ENCODE measurements at regions not wholly inside any gene's neighbourhood (a gene's known extent, or its start where the extent isn't known, plus 50 kb on each side); places are given as distances from the start of the nearest gene placed in this dataset.
"Not testable (repeated sequence)": the region's sequence is repeated elsewhere in the genome, so short reads cannot be mapped to it uniquely, and the experiment has no call there.

GRCh38 chr4:122100508-122100907 is 51.6 kb upstream of the BLTP1 start:
- DNase-seq: peak; percentile 10

GRCh38 chr4:122099896-122100295 is 52.2 kb upstream of the BLTP1 start:
- DNase-seq: peak; percentile 66

GRCh38 chr4:122091836-122092405 is 60.2 kb upstream of the BLTP1 start:
- DNase-seq: no peak

GRCh38 chr4:122091397-122091796 is 60.7 kb upstream of the BLTP1 start:
- DNase-seq: no peak

DNA sequence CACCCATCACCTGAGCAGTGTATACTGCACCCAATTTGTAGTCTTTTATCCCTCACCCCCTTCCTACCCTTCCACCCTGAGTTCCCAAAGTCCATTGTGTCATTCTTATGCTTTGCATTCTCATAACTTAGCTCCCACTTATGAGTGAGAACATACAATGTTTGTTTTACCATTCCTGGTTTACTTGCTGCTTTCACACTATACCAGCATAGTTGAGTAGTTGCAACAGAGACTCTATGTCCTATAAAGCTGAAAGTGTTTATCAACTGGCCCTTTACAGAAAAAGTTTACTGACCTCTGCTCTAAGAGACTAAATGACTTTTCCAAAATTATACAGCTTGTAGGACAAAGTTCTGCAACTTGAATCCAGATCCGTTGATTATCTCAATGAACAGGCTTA is 61.1 kb upstream of the BLTP1 start:
- DNase-seq: no peak

GRCh38 chr4:122086338-122087065 is 65.6 kb upstream of the BLTP1 start:
- DNase-seq: no peak

- no peak for DNase-seq
These were observed 68.1 kb upstream of the BLTP1 start for GRCh38 chr4:122083989-122084388.

DNA sequence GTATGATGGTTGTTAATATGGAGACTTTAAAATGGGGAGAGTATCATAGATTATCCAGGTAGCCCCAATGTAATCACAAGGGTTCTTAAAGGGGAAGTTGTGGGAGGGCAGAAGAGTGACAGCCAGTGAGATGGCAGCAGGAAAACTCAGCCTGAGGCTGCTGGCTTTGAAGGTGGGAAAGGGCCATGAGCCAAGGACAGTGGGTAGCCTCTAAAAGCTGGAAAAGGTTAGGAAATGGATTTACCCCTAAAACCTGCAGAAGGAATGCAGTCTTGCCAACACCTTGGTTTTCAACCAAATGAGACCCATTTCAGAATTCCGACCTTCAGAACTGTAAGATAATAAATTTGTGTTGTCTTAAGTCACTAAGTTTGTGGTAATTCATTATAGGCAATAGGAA is 68.8 kb upstream of the BLTP1 start:
- no peak for DNase-seq

GRCh38 chr4:122082661-122083060 is 69.5 kb upstream of the BLTP1 start:
- DNase-seq: no peak

DNA sequence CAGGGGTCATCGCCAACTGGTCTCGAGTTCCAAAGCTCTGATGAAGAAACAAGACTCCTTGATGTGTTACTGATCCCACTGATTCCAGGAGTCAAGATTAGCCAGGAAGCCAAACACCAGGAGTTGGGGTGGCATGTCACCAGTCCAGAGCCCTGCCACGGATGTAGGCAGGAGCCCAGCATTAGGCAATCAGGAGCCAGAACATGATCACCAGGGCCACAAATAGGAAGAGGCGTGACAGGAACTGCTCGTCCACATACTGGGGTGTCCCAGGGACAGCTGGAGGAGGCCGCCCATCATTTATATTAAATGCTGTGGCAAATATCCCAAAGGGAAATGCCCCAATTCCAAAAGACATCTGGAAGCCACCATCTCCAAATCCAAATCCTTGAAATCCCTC is 74.5 kb upstream of the BLTP1 start:
- DNase-seq: not testable (repeated sequence)

DNA sequence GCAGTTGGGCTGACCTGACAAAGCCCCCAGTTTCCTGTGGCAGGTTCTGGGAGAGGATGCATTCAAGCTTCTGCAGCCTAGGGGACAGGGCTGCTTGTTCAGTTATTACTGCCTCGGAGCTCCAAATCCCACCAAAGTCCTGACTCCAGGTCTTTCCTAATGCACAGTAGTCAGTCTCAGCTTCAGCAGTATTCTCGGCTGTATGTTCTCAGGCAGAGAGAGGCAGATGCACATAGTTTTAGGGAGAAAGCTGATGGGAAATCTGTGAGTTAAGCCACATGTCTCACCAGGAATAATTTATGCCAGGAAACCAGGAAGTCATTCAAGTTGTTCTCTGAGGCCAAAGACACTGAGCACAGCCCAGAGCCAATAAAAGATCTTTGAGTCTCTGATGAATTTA is 75.3 kb upstream of the BLTP1 start:
- DNase-seq: peak; percentile 12

- no peak for DNase-seq
These were observed 78.5 kb upstream of the BLTP1 start for GRCh38 chr4:122073615-122074014.

DNA sequence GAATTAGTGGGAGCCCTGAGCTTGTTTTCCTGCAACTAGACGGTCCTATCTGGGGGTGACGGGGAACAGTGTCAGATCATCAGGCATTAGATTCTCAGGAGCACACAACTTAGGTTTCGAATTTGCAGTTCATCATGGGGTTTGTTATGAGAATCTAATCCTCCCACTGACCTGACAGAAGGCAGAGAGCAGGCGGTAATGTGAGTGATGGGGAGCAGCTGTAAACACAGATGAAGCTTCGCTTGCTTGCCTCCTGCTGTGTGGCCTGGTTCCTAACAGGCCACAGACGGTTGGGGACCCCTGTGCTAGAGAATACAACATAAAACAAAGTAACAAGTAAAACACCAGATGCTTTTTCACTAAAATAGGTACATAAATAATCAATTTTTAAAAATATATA is 86.2 kb upstream of the BLTP1 start:
- DNase-seq: no peak

DNA sequence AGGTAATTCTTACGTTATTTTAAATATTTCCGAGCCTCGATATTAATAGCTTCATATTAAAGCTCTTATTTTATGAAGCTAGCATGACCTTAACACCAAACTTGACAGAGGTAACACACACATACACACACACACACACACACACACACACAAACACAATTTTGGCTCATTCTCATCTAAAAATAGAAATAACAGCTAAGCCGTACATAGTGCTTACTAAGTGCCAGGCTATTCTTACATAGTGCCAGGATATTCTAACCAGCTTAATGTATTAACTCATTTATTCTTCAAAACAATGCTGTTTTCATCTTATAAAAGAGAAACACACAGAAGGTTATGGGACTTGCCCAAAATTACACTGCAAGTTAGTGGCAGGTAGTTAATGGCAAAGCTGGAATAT is 87.0 kb upstream of the BLTP1 start:
- DNase-seq: no peak

DNA sequence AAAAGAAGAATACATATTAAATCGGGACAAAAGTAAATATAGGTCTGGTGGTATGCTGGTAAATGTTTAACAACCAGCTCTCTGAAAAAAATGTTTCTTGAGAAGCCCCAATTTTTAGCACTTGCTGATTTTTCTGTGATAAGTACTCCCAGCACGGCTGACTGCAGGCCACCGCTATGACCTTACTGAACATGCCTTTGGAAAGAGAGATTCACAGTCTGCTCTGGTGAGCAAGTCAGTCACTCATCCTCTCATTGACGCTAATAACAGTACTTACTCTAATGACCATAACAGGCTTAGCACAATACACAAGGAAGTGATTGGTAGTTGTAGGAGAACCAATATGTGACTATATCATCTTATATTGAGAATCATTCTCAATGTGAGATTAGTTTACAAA is 98.9 kb upstream of the BLTP1 start:
- no peak for DNase-seq

GRCh38 chr4:122052677-122053076 is 99.5 kb upstream of the BLTP1 start:
- no peak for DNase-seq

DNA sequence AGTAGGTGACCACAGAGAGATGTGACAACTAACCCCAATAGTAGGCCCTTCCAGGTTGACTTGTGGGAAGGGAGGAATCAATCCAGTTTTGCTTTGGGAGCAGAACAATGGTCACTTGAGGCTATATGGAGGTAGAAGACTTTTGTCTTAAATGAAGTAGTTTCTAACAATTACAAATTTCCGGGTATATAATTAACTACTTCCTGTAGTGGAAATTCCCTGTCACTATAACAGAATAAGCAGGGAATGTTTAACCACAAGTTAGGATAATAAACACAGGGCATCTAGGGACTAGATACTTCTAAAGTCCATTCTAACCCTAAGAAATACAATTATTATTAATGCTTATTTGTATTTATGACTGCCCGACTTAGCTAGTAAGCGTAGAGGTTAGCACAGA is 99.0 kb upstream of the TRPC3 start:
- DNase-seq: no peak

DNA sequence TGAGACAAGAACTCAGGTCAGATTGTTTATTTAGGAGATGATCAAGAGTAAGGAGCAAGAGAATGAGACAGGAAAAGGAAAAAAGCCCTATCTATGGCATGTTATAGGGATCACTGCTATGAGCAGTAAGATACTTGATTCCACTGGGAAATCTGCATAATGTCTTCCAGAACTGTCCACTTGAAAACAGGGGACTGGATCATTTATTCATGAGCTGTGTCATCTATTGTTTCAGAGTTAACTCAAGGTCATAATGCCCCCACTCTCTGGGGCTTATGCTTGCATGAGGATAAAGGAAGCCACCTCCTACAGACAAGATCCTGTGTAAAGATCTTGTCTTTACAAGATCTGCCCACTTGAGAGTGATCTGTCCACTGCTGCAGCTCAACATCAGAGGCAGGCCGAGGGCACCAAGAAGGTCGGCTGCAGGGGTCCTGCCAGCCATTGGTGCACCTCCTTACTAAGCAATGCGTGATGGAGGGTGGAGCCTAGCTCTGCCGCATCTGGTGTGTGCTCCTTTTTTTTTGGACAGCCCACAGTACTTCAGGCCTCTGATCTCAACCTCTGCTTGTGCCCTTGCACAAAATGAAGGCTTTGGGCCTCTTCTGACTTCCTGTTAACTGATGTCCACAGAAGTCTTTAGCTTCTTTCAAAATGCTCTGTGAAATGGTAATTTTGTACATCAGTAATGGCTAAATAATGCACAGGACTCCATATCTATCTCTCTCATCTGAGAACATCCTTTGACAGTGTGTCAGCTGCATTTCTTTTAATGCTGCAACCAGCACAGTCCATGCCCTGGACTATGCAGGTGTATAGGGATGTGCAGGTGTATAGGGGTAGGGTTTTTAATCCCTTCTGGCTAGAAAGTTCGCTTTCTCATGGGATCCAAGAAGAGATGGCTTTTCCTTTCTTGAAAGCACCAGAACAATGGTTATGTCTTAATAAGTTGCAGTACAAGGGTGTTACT is 95.9 kb upstream of the TRPC3 start:
- DNase-seq: no peak

- no peak for DNase-seq
These were observed 94.4 kb upstream of the TRPC3 start for GRCh38 chr4:122046255-122046654.

GRCh38 chr4:122045533-122045932 is 93.7 kb upstream of the TRPC3 start:
- DNase-seq: peak; percentile 98

DNA sequence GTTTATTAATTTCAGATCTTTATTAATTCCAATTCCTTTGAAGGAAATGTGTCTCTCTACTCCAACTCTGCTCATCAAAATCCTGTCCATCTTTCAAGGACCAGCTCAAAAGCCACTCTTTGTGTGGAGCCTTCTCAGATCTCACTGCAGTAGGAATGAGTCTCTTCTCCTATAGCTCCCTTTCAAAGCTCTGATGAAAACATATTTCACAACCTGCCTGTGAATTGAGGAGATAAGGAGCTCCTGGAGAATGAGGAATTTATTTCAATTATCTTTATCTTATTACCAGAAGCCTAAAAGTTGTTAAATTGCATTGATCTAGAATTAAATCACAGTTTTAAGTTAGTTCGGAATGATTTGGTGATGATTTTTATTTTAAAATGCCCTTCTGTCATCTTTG is 92.6 kb upstream of the TRPC3 start:
- DNase-seq: no peak

- DNase-seq: no peak
These were observed 89.5 kb upstream of the TRPC3 start for GRCh38 chr4:122041312-122041711.

DNA sequence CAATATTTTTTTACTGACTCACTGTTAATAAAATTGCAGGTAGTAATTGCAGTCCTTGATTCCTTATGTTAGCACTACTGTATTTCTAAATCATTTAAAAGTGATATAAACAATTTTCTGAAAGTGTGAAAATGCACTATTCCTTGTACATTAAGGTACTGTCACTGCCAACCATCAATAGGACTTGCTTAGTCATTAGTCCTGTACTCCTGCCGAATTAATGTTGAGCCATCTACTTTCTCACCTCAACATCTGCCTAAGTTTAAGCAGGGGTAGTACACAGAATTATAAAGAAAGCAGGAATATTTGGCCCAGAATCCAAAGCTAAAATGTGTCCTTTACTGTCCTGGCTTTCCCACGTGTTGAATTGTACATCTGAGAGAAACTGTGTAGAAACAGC is 87.0 kb upstream of the TRPC3 start:
- DNase-seq: no peak

GRCh38 chr4:122034619-122035018 is 82.8 kb upstream of the TRPC3 start:
- no peak for DNase-seq
